SU-DHL-6 (cell line): ENCODE measurements at regions not wholly inside any gene's neighbourhood (a gene's known extent, or its start where the extent isn't known, plus 50 kb on each side); places are given as distances from the start of the nearest gene placed in this dataset.

Experiments
- H2AFZ ChIP-seq: fragments of 200-600 bp; sonication (generic); 2 replicates; pipeline ENCODE4 v1.6.1; 2014; ENCODE audit warnings: low read depth, mild to moderate bottlenecking, moderate library complexity, mixed read lengths, antibody characterized with exemption, low read length; ENCODE audit not compliant: severe bottlenecking
- H3F3A ChIP-seq: fragments of 200-600 bp; shearing (Covaris generic); 2 replicates; pipeline ENCODE4 v1.6.0; 2016; ENCODE audit warnings: antibody characterized with exemption, mild to moderate bottlenecking; ENCODE audit not compliant: insufficient read depth
- H3K27ac ChIP-seq: fragments of 200-600 bp; sonication (generic); 2 replicates; pipeline ENCODE4 v1.5.1; 2016; ENCODE audit warnings: low read depth, mild to moderate bottlenecking, low read length, moderate library complexity, mixed read lengths
- H3K27me3 ChIP-seq: fragments of 200-600 bp; sonication (generic), shearing (Covaris generic); 2 replicates; pipeline ENCODE4 v1.6.0; 2014; ENCODE audit warnings: mild to moderate bottlenecking, low read length
- H3K36me3 ChIP-seq: fragments of 200-600 bp; sonication (generic); 2 replicates; pipeline ENCODE4 v1.6.1; 2014; ENCODE audit warnings: mild to moderate bottlenecking, low read length, mixed read lengths
- H3K4me2 ChIP-seq: fragments of 300-600, 200-600 bp; shearing (Covaris generic), sonication (generic); 2 replicates; pipeline ENCODE4 v1.6.0; 2014; ENCODE audit warnings: low read length, low read depth, mild to moderate bottlenecking; ENCODE audit not compliant: poor library complexity, severe bottlenecking
- H3K4me3 ChIP-seq: fragments of 200-600 bp; sonication (generic); 2 replicates; pipeline ENCODE4 v1.5.1; 2014; ENCODE audit warnings: antibody characterized with exemption, low read length, mild to moderate bottlenecking, mixed read lengths; ENCODE audit not compliant: insufficient read depth, poor library complexity, severe bottlenecking
- H3K79me2 ChIP-seq: fragments of 200-600 bp; sonication (generic); 2 replicates; pipeline ENCODE4 v1.6.1; 2014; ENCODE audit warnings: mild to moderate bottlenecking, low read length, moderate library complexity; ENCODE audit not compliant: insufficient read depth
- H3K9ac ChIP-seq: fragments of 200-600 bp; sonication (generic); 2 replicates; pipeline ENCODE4 v1.7.0; 2014; ENCODE audit warnings: mild to moderate bottlenecking, low read length
- H3K9me2 ChIP-seq: fragments of 200-600 bp; sonication (generic); replicated peaks from 2 replicates; pipeline ENCODE4 v1.6.1; 2014; ENCODE audit warnings: low read length; ENCODE audit not compliant: insufficient read depth
- H3K9me3 ChIP-seq: fragments of 200-600 bp; sonication (generic); 2 replicates; pipeline ENCODE4 v1.6.1; 2014; ENCODE audit warnings: low read length, mixed read lengths; ENCODE audit not compliant: insufficient read depth
- H4K20me1 ChIP-seq: fragments of 200-600 bp; sonication (generic); 2 replicates; pipeline ENCODE4 v1.6.1; 2014; ENCODE audit warnings: low read depth, mild to moderate bottlenecking, antibody characterized with exemption, low read length, moderate library complexity, mixed read lengths
- EZH2phosphoT487 ChIP-seq: fragments of 200-600 bp; sonication (generic), shearing (Covaris generic); conservative IDR thresholded peaks from 2 replicates; pipeline ENCODE4 v1.6.1; 2018; ENCODE audit warnings: mild to moderate bottlenecking, antibody characterized with exemption, low read length, moderate library complexity, mixed read lengths
- TF ChIP-seq, protein P1 (sequence below): fragments of 200-600 bp; sonication (generic); IDR thresholded peaks from one replicate; pipeline ENCODE4 v1.5.1; 2017; ENCODE audit warnings: antibody characterized with exemption, mild to moderate bottlenecking, low read length, moderate library complexity; ENCODE audit not compliant: insufficient read depth, poor library complexity, severe bottlenecking

GRCh38 chr15:62455441-62455921 is 290.4 kb upstream of the C2CD4B start:
- Histone ChIP-seq H4K20me1 (no peaks in the 10 kb centered on the region), H3K27me3 (no peaks in the 10 kb centered on the region), H3K36me3 (no peaks in the 10 kb centered on the region), H3K27ac (no peak overlapping the region), H3K9me2 (no peaks in the 10 kb centered on the region), H3K9me3 (no peaks in the 10 kb centered on the region), H2AFZ (no peak overlapping the region), H3K4me2 (no peak overlapping the region), H3F3A (no peaks in the 10 kb centered on the region), H3K4me3 (no peak overlapping the region), H3K9ac (no peak overlapping the region), H3K79me2 (no peaks in the 10 kb centered on the region)
- TF ChIP-seq, protein P1, sequence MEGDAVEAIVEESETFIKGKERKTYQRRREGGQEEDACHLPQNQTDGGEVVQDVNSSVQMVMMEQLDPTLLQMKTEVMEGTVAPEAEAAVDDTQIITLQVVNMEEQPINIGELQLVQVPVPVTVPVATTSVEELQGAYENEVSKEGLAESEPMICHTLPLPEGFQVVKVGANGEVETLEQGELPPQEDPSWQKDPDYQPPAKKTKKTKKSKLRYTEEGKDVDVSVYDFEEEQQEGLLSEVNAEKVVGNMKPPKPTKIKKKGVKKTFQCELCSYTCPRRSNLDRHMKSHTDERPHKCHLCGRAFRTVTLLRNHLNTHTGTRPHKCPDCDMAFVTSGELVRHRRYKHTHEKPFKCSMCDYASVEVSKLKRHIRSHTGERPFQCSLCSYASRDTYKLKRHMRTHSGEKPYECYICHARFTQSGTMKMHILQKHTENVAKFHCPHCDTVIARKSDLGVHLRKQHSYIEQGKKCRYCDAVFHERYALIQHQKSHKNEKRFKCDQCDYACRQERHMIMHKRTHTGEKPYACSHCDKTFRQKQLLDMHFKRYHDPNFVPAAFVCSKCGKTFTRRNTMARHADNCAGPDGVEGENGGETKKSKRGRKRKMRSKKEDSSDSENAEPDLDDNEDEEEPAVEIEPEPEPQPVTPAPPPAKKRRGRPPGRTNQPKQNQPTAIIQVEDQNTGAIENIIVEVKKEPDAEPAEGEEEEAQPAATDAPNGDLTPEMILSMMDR: no peak
- TF ChIP-seq EZH2phosphoT487: no peak

GRCh38 chr15:62456011-62456920 is 291.2 kb upstream of the C2CD4B start:
- no peaks in the 10 kb centered on the region for H3F3A ChIP-seq
- no peaks in the 10 kb centered on the region for H4K20me1 ChIP-seq
- TF ChIP-seq, protein P1: no peak
- TF ChIP-seq EZH2phosphoT487: no peak
- H3K4me2 ChIP-seq: no peak overlapping the region
- H3K9me3 ChIP-seq: no peaks in the 10 kb centered on the region
- H3K9me2 ChIP-seq: no peaks in the 10 kb centered on the region
- H2AFZ ChIP-seq: no peak overlapping the region
- H3K4me3 ChIP-seq: no peak overlapping the region
- H3K27me3 ChIP-seq: no peaks in the 10 kb centered on the region
- no peak overlapping the region for H3K9ac ChIP-seq
- H3K27ac ChIP-seq: no peak overlapping the region
- no peaks in the 10 kb centered on the region for H3K79me2 ChIP-seq
- no peaks in the 10 kb centered on the region for H3K36me3 ChIP-seq

DNA sequence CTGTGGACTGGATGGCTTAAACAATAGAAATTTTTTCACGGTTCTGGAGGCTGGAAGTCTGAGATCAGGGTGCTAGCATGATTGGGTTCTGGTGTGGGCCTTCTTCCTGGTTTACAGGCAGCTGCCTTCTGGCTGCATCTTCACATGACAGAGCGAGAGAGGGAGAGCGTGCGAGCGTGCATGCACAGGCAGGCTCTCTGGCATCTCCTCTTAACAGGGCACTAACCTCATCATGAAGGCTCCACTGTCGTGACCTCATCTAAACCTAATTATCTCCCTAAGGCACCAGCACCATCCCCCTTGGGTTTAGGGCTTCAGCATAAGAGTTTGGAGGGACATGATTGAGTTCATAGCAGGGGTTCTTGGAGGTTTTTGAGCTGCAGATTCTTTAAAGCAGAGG is 292.0 kb upstream of the C2CD4B start:
- H3K27ac ChIP-seq: no peak overlapping the region
- no peaks in the 10 kb centered on the region for H3K79me2 ChIP-seq
- no peaks in the 10 kb centered on the region for H3F3A ChIP-seq
- no peak overlapping the region for H3K9ac ChIP-seq
- no peak for TF ChIP-seq EZH2phosphoT487
- TF ChIP-seq, protein P1: no peak
- no peaks in the 10 kb centered on the region for H3K27me3 ChIP-seq
- H2AFZ ChIP-seq: no peak overlapping the region
- H3K4me3 ChIP-seq: no peak overlapping the region
- no peaks in the 10 kb centered on the region for H3K9me2 ChIP-seq
- H3K9me3 ChIP-seq: no peaks in the 10 kb centered on the region
- no peaks in the 10 kb centered on the region for H4K20me1 ChIP-seq
- no peak overlapping the region for H3K4me2 ChIP-seq
- no peaks in the 10 kb centered on the region for H3K36me3 ChIP-seq
